B cell (primary cell): ENCODE measurements at regions not wholly inside any gene's neighbourhood (a gene's known extent, or its start where the extent isn't known, plus 50 kb on each side); places are given as distances from the start of the nearest gene placed in this dataset.

ENCODE experiments used
- ATAC-seq: fragments of 200-7000 bp; cut with Tn5 transposase; one replicate; pipeline ENCODE4 v1.10.0; 2021; ENCODE audit warnings: low read depth, mild to moderate bottlenecking, moderate number of reproducible peaks, moderate library complexity
- CTCF ChIA-PET: fragments of 350-600 bp; sonication (Branson Sonifier 250); formaldehyde crosslinking; loops from one replicate; lab custom pipeline; 2021; ENCODE audit warnings: antibody characterized with exemption, inconsistent platforms; lab: Charles Lee
- POLR2A ChIA-PET: fragments of 350-600 bp; sonication (Branson Sonifier 250); formaldehyde crosslinking; loops from one replicate; lab custom pipeline; 2021; ENCODE audit warnings: antibody characterized with exemption; lab: Charles Lee
- DNase-seq: peaks from one replicate; pipeline ENCODE4 v3.0.0; 2013
- H2AFZ ChIP-seq: 2 replicates; pipeline ENCODE4 v1.6.1; 2012; ENCODE audit warnings: mild to moderate bottlenecking, low read depth, low read length; ENCODE audit not compliant: insufficient read depth, poor library complexity, severe bottlenecking
- H3K27ac ChIP-seq, 2 donors: 1 replicate in 1 of 2; 2 replicates in 1 of 2; pipeline ENCODE4 v1.5.1; 2012 to 2013; ENCODE audit warnings: low read length in 2 of 2, mild to moderate bottlenecking in 2 of 2, moderate library complexity in 1 of 2
- H3K27me3 ChIP-seq, 4 experiments: fragments of 200-600 bp in 1 of 4; sonication (generic) in 1 of 4; replicated peaks in 1 of 4; 1 replicate in 2 of 4; 2 replicates in 2 of 4; pipeline versions ENCODE4 v1.6.1 to v1.7.0; 2013 to 2016; ENCODE audit warnings: low read length in 3 of 4, mild to moderate bottlenecking in 2 of 4, mixed read lengths in 1 of 4, moderate library complexity in 1 of 4; ENCODE audit not compliant: insufficient read depth in 4 of 4, control insufficient read depth in 3 of 4; ENCODE audit errors: control extremely low read depth in 1 of 4
- H3K36me3 ChIP-seq, 2 experiments: replicated peaks in 1 of 2; 1 replicate in 1 of 2; 2 replicates in 1 of 2; pipeline versions ENCODE4 v1.6.1 to v1.7.1; 2013; ENCODE audit warnings: low read length in 1 of 2; ENCODE audit not compliant: insufficient read depth in 2 of 2, control insufficient read depth in 1 of 2; ENCODE audit errors: control extremely low read depth in 1 of 2, extremely low read depth in 1 of 2
- H3K4me1 ChIP-seq, 2 donors: fragments of 200-600 bp in 1 of 2; sonication (generic) in 1 of 2; 1 replicate in 1 of 2; 2 replicates in 1 of 2; pipeline versions ENCODE4 v1.5.1 to v1.6.1; 2013 to 2017; ENCODE audit warnings: low read length in 2 of 2; ENCODE audit not compliant: control insufficient read depth in 2 of 2, insufficient read depth in 2 of 2
- H3K4me2 ChIP-seq: replicated peaks from 2 replicates; pipeline ENCODE3; 2012; ENCODE audit warnings: mild to moderate bottlenecking, low read depth, low read length; ENCODE audit not compliant: poor library complexity, severe bottlenecking
- H3K4me3 ChIP-seq, 5 experiments: fragments of 200-600 bp in 1 of 5; sonication (generic) in 1 of 5; 1 replicate in 3 of 5; 2 replicates in 2 of 5; pipeline versions ENCODE4 v1.5.1 to v1.7.0; 2011 to 2016; ENCODE audit warnings: low read length in 4 of 5, mild to moderate bottlenecking in 4 of 5, low read depth in 2 of 5, control low read depth in 1 of 5, moderate library complexity in 1 of 5; ENCODE audit not compliant: insufficient read depth in 1 of 5; ENCODE audit errors: control extremely low read depth in 1 of 5, extremely low read depth in 1 of 5
- H3K79me2 ChIP-seq: fragments of 200-600 bp; sonication (generic); one replicate; pipeline ENCODE4 v1.6.0; 2016; ENCODE audit warnings: low read length; ENCODE audit not compliant: control insufficient read depth, insufficient read depth
- H3K9ac ChIP-seq: fragments of 200-600 bp; sonication (generic); 2 replicates; pipeline ENCODE4 v1.6.1; 2017; ENCODE audit warnings: mild to moderate bottlenecking, low read length, moderate library complexity
- H3K9me3 ChIP-seq, 3 donors: one replicate each; pipeline versions ENCODE4 v1.6.1 to v1.7.1; 2013; ENCODE audit warnings: low read length in 2 of 3; ENCODE audit not compliant: control insufficient read depth in 2 of 3, insufficient read depth in 1 of 3; ENCODE audit errors: control extremely low read depth in 1 of 3
- H4K20me1 ChIP-seq: 2 replicates; pipeline ENCODE4 v1.6.0; 2012; ENCODE audit warnings: mild to moderate bottlenecking, low read length; ENCODE audit not compliant: insufficient read depth, control insufficient read depth, poor library complexity, severe bottlenecking
- H3K27ac Mint-ChIP-seq: one replicate; pipeline ENCODE4 v1.8.0; 2021; ENCODE audit warnings: mixed read lengths
- H3K27me3 Mint-ChIP-seq: one replicate; pipeline ENCODE4 v1.8.0; 2021; ENCODE audit warnings: mixed read lengths
- H3K4me1 Mint-ChIP-seq: one replicate; pipeline ENCODE4 v1.8.0; 2021; ENCODE audit warnings: mixed read lengths
- H3K4me3 Mint-ChIP-seq: one replicate; pipeline ENCODE4 v1.8.0; 2021; ENCODE audit warnings: mixed read lengths
- H3K9me3 Mint-ChIP-seq: one replicate; pipeline ENCODE4 v1.8.0; 2022; ENCODE audit warnings: mixed read lengths; ENCODE audit not compliant: insufficient read depth
- EZH2 ChIP-seq: IDR thresholded peaks from 2 replicates; pipeline ENCODE4 v1.6.1; 2012; ENCODE audit warnings: borderline replicate concordance, low read depth, mild to moderate bottlenecking, moderate library complexity, low read length; ENCODE audit not compliant: insufficient read depth, poor library complexity, severe bottlenecking
- WGBS: methylation state at CpG from one replicate; pipeline ENCODE4 v1.1.5; 2013; ENCODE audit warnings: missing lambda C conversion rate; ENCODE audit not compliant: insufficient coverage; 5-methylcytosine and 5-hydroxymethylcytosine counted together
- intact Hi-C: fragments of 100-400 bp; cut with micrococcal nuclease; formaldehyde crosslinking; loops from one replicate; pipeline ENCODE4 v1.10.0; 2022
- TF ChIP-seq, protein P1 (sequence below): fragments of 200-600 bp; IDR thresholded peaks from one replicate; pipeline ENCODE4 v1.8.0; 2022; ENCODE audit warnings: antibody characterized with exemption, mild to moderate bottlenecking

DNA sequence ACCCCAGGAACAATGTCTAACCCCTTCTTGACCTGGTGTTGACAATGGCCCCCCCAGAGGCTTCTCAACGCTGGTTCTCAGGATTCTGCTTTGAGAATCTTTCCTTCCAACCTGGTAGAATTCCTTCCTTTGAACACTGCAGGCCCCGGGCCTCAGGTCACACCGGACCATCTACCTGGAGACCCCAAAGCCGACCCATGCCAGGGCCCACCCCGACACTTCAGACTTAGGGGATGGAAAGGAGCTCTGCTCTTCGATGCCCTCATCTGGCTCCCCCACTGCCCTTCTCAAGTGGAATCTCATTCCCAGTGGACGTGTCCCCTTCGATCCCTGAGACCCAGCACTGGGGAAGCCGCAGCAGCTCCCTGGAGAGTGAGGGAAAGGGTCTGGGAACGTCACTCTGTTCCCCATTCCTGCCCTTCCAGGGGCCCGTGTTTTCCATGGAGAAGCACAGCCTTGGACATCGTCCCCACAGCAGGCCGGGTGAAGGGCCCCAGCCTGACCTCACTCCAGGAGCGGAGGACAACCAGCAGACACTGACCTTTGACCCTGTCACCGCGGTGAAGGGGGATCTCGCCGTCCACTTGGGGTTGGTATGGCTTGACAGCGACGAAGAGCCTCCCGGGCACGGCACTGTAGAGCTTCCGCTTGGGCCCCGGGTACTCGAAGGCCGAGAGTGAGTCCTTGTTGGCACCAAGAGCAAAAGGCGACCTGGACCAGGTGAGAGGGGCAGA is 408.3 kb downstream of the CTTN start:
- ChIA-PET CTCF (no interaction called here), POLR2A (no interaction called here)
- no peaks in the 10 kb centered on the region for H3K4me1 Mint-ChIP-seq
- no peaks in the 10 kb centered on the region for H3K4me1 ChIP-seq
- no peaks in the 10 kb centered on the region for H3K27me3 ChIP-seq
- peaks cover 0 to 24% (median 0%) of the 10 kb centered on the region in 3 donors for H3K9me3 ChIP-seq
- no peaks in the 10 kb centered on the region for H3K79me2 ChIP-seq
- H3K4me3 Mint-ChIP-seq = no peak overlapping the region
- no peaks in the 10 kb centered on the region for H4K20me1 ChIP-seq
- no peaks in the 10 kb centered on the region for H3K9me3 Mint-ChIP-seq
- H3K27ac ChIP-seq = no peak overlapping the region
- H3K27me3 Mint-ChIP-seq = peaks cover 3% of the 10 kb centered on the region
- H2AFZ ChIP-seq = no peak overlapping the region
- DNase-seq (no peak), ATAC-seq (no peak)
- H3K36me3 ChIP-seq = no peaks in the 10 kb centered on the region
- no peak overlapping the region for H3K27ac Mint-ChIP-seq
- H3K4me2 ChIP-seq = no peak overlapping the region
- TF ChIP-seq, protein P1, sequence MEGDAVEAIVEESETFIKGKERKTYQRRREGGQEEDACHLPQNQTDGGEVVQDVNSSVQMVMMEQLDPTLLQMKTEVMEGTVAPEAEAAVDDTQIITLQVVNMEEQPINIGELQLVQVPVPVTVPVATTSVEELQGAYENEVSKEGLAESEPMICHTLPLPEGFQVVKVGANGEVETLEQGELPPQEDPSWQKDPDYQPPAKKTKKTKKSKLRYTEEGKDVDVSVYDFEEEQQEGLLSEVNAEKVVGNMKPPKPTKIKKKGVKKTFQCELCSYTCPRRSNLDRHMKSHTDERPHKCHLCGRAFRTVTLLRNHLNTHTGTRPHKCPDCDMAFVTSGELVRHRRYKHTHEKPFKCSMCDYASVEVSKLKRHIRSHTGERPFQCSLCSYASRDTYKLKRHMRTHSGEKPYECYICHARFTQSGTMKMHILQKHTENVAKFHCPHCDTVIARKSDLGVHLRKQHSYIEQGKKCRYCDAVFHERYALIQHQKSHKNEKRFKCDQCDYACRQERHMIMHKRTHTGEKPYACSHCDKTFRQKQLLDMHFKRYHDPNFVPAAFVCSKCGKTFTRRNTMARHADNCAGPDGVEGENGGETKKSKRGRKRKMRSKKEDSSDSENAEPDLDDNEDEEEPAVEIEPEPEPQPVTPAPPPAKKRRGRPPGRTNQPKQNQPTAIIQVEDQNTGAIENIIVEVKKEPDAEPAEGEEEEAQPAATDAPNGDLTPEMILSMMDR = no peak
- TF ChIP-seq EZH2 = no peak
- H3K9ac ChIP-seq = no peak overlapping the region
- intact Hi-C loops = no loop called here
- 97% methylated on average over 21 of the region's 27 CpGs for WGBS
- no peak overlapping the region for H3K4me3 ChIP-seq

GRCh38 chr11:70807195-70807543 is 408.8 kb downstream of the CTTN start:
- ChIA-PET CTCF (no interaction called here), POLR2A (no interaction called here)
- Histone ChIP-seq H2AFZ (no peak overlapping the region), H3K79me2 (no peaks in the 10 kb centered on the region), H4K20me1 (no peaks in the 10 kb centered on the region), H3K4me2 (no peak overlapping the region), H3K9me3 (peaks cover 0 to 24% (median 0%) of the 10 kb centered on the region in 3 donors), H3K36me3 (no peaks in the 10 kb centered on the region), H3K4me3 (no peak overlapping the region), H3K27me3 (no peaks in the 10 kb centered on the region), H3K27ac (no peak overlapping the region), H3K9ac (no peak overlapping the region), H3K4me1 (no peaks in the 10 kb centered on the region)
- ATAC-seq (no peak), DNase-seq (no peak)
- H3K4me3 Mint-ChIP-seq = no peak overlapping the region
- no peak overlapping the region for H3K27ac Mint-ChIP-seq
- TF ChIP-seq, protein P1 = no peak
- TF ChIP-seq EZH2 = no peak
- H3K27me3 Mint-ChIP-seq = peaks cover 3% of the 10 kb centered on the region
- intact Hi-C loops = no loop called here
- 95% methylated on average over 12 of the region's 12 CpGs for WGBS
- no peaks in the 10 kb centered on the region for H3K4me1 Mint-ChIP-seq
- no peaks in the 10 kb centered on the region for H3K9me3 Mint-ChIP-seq
